ENCODE measurements at regions not wholly inside any gene's neighbourhood (a gene's known extent, or its start where the extent isn't known, plus 50 kb on each side); places are given as distances from the start of the nearest gene placed in this dataset.

GRCh38 chr9:18092138-18092537 is 381.8 kb upstream of the ADAMTSL1 start:
- TF ChIP-seq CTCF (IDR thresholded peaks at IDR 0.05) (no peak), POLR2A (IDR thresholded peaks at IDR 0.05) (no peak)

Data from tibial nerve (tissue), 3 donors.